GM12878 (cell line): ENCODE measurements at regions not wholly inside any gene's neighbourhood (a gene's known extent, or its start where the extent isn't known, plus 50 kb on each side); places are given as distances from the start of the nearest gene placed in this dataset.

Experiments
- ATAC-seq: fragments of 200-7000 bp; cut with Tn5 transposase; 3 replicates; pipeline ENCODE4 v1.9.1; 2020; ENCODE audit warnings: mild to moderate bottlenecking, moderate library complexity
- BruUV-seq: library from RNA; stranded (reverse); fragments of 400-500 nt; replicated peaks from 2 replicates; lab custom pipeline; 2021; lab: Mats Ljungman, UMichigan
- CTCF ChIA-PET: fragments of 300-600 bp; sonication (Branson Sonifier 250); formaldehyde crosslinking; extraction: SDS; loops from one replicate; lab custom pipeline; 2021; ENCODE audit warnings: inconsistent platforms; lab: Yijun Ruan, JAX
- POLR2A ChIA-PET: fragments of 350-600 bp; formaldehyde crosslinking; extraction: SDS; loops from one replicate; lab custom pipeline; 2021; ENCODE audit warnings: inconsistent platforms; lab: Charles Lee
- RAD21 ChIA-PET: fragments of 300-600 bp; sonication (Branson Sonifier 250); formaldehyde crosslinking; loops from one replicate; lab custom pipeline; 2023; ENCODE audit warnings: antibody characterized with exemption; ENCODE audit not compliant: unreplicated experiment; lab: Charles Lee
- SMC1A ChIA-PET: fragments of 300-600 bp; sonication (Branson Sonifier 250); formaldehyde crosslinking; loops from one replicate; lab custom pipeline; 2023; ENCODE audit not compliant: unreplicated experiment, uncharacterized antibody; lab: Charles Lee
- DNase-seq: peaks from one replicate; pipeline ENCODE4 v3.0.0-alpha.2; 2011; ENCODE audit warnings: low read depth, low spot score
- FAIRE-seq: peaks from 3 replicates; lab custom pipeline; 2011; peaks lifted over from hg19 to GRCh38; lab: Jason Lieb, UNC
- H2AFZ ChIP-seq: 2 replicates; pipeline ENCODE4 v1.6.0; 2011; ENCODE audit warnings: low read depth, low read length, control low read depth; ENCODE audit not compliant: control insufficient read depth
- H3K27ac ChIP-seq: 2 replicates; pipeline ENCODE4 v1.5.1; 2011; ENCODE audit warnings: control low read depth; ENCODE audit not compliant: control insufficient read depth, insufficient read depth
- H3K27me3 ChIP-seq, 2 experiments: replicated peaks in 1 of 2; 2 replicates each; pipeline versions ENCODE4 v1.6.0 to v1.6.1; 2011; ENCODE audit warnings: low read length in 1 of 2; ENCODE audit not compliant: control insufficient read depth in 2 of 2, insufficient read depth in 2 of 2
- H3K36me3 ChIP-seq, 2 experiments: 2 replicates each; pipeline ENCODE4 v1.5.1; 2011; ENCODE audit warnings: low read length in 1 of 2; ENCODE audit not compliant: control insufficient read depth in 2 of 2, insufficient read depth in 2 of 2
- H3K4me1 ChIP-seq: 2 replicates; pipeline ENCODE4 v1.6.1; 2011; ENCODE audit warnings: mild to moderate bottlenecking, low read length, moderate library complexity, mixed read lengths; ENCODE audit not compliant: control insufficient read depth, insufficient read depth
- H3K4me2 ChIP-seq: 2 replicates; pipeline ENCODE4 v1.6.0; 2011; ENCODE audit warnings: control low read depth; ENCODE audit not compliant: control insufficient read depth, insufficient read depth
- H3K4me3 ChIP-seq: fragments of 200-600 bp; sonication (generic); 2 replicates; pipeline ENCODE4 v1.5.1; 2016
- H3K79me2 ChIP-seq: 2 replicates; pipeline ENCODE4 v1.6.0; 2011; ENCODE audit warnings: low read length; ENCODE audit not compliant: control insufficient read depth, insufficient read depth
- H3K9ac ChIP-seq: 2 replicates; pipeline ENCODE4 v1.8.0; 2011; ENCODE audit warnings: low read length, control low read depth, mixed read lengths; ENCODE audit not compliant: control insufficient read depth, insufficient read depth
- H3K9me3 ChIP-seq: replicated peaks from 3 replicates; pipeline ENCODE4 v1.5.1; 2011; ENCODE audit warnings: mild to moderate bottlenecking, low read length; ENCODE audit not compliant: control insufficient read depth, insufficient read depth
- H4K20me1 ChIP-seq: 2 replicates; pipeline ENCODE4 v1.6.0; 2011; ENCODE audit not compliant: control insufficient read depth, insufficient read depth
- ASH2L ChIP-seq: fragments of 300-600, 200-600 bp; sonication (generic); IDR thresholded peaks from 2 replicates; pipeline ENCODE4 v1.6.1; 2017; ENCODE audit warnings: low read depth, mild to moderate bottlenecking, borderline replicate concordance
- ATF2 ChIP-seq: IDR thresholded peaks from 2 replicates; pipeline ENCODE4 v1.6.1; 2012; ENCODE audit warnings: low read length, inconsistent platforms
- BCL3 ChIP-seq: IDR thresholded peaks from 2 replicates; pipeline ENCODE4 v1.6.1; 2011; ENCODE audit warnings: borderline replicate concordance, low read depth, mild to moderate bottlenecking, moderate library complexity, low read length; ENCODE audit not compliant: insufficient read depth, poor library complexity, severe bottlenecking
- MLLT1 ChIP-seq: fragments of 450-650 bp; IDR thresholded peaks from 2 replicates; pipeline ENCODE4 v1.6.1; 2016; ENCODE audit warnings: mild to moderate bottlenecking
- REST ChIP-seq: IDR thresholded peaks from 2 replicates; pipeline ENCODE4 v1.6.1; 2012; ENCODE audit warnings: mild to moderate bottlenecking, low read depth, low read length
- RUNX3 ChIP-seq: IDR thresholded peaks from 2 replicates; pipeline ENCODE4 v1.6.1; 2012; ENCODE audit warnings: low read length, inconsistent platforms
- WGBS: methylation state at CpG from one replicate; pipeline ENCODE4 v1.1.6; 2016; ENCODE audit warnings: low lambda C conversion rate; ENCODE audit not compliant: insufficient replicate concordance, insufficient coverage; ENCODE audit errors: missing lambda C conversion rate; 5-methylcytosine and 5-hydroxymethylcytosine counted together
- in situ Hi-C: fragments of 300-500 bp; cut with MboI; formaldehyde crosslinking; loops from 9 replicates; pipeline ENCODE4 v1.14.3; 2018; ENCODE audit warnings: mixed read lengths
- intact Hi-C: fragments of 100-400 bp; cut with micrococcal nuclease; formaldehyde crosslinking; loops from one replicate; pipeline ENCODE4 v1.14.2; 2022; ENCODE audit not compliant: unreplicated experiment

- no peak for TF ChIP-seq REST
- TF ChIP-seq RUNX3 = no peak
- TF ChIP-seq ATF2 = no peak
Observed at GRCh38 chr5:77563475-77563874, 71.4 kb upstream of the WDR41 start (continued).

DNA sequence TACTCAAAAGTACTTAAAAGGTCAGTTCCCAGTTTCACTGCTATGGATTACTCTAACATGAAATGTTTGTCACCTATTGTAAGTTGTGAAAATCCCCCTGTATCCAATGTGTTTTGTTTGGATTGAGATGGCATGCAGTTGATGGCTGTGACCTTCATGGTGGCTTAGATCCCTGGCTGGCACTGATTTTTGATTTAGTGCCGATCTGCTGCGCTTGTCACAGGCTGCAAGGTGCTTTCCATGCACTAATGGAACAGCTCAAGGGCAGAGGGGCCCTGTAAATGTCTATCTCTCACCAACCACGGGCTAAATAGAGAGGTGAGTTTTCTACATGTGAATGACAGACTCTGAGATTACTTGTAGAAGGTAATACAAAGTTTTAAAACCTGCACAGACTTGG, 69.8 kb upstream of the WDR41 start:
- no peaks in the 10 kb centered on the region for H3K4me1 ChIP-seq
- no peak overlapping the region for H3K27ac ChIP-seq
- ChIA-PET POLR2A (no interaction called here), CTCF (interaction anchor here (0.7 to 2.3 kb wide), 8 partner anchors 9 to 600 kb away, joined by 3 to 12 read pairs (median 4); no protein-coding TSS in a partner anchor), RAD21 (interaction anchor here (1.2 to 2.8 kb wide), 7 partner anchors 13 to 318 kb away, joined by 3 to 40 read pairs (median 6); partner anchors contain the start of gene OTP), SMC1A (interaction anchor here (0.9 to 3.1 kb wide), 11 partner anchors 9 to 583 kb away, joined by 3 to 26 read pairs (median 6); no protein-coding TSS in a partner anchor)
- intact Hi-C loops (loop anchor here (2.0 to 5.0 kb wide), 4 partner anchors 69 to 603 kb away; no protein-coding TSS in a partner anchor), in situ Hi-C loops (no loop called here)
- no peak overlapping the region for H3K4me3 ChIP-seq
- no peaks in the 10 kb centered on the region for H3K36me3 ChIP-seq
- H3K27me3 ChIP-seq = no peaks in the 10 kb centered on the region
- no peak for FAIRE-seq
- H4K20me1 ChIP-seq = no peaks in the 10 kb centered on the region
- no peaks in the 10 kb centered on the region for H3K9me3 ChIP-seq
- no peak overlapping the region for H2AFZ ChIP-seq
- no TSS peak for BruUV-seq
- no peak overlapping the region for H3K9ac ChIP-seq
- H3K4me2 ChIP-seq = no peak overlapping the region
- H3K79me2 ChIP-seq = no peaks in the 10 kb centered on the region
- DNase-seq = no peak
- TF ChIP-seq ASH2L = no peak
- TF ChIP-seq MLLT1 = no peak
- TF ChIP-seq BCL3 = no peak
- ATAC-seq = no peak
- 0% methylated on average over 3 of the region's 3 CpGs for WGBS
